ENCODE measurements at regions not wholly inside any gene's neighbourhood (a gene's known extent, or its start where the extent isn't known, plus 50 kb on each side); places are given as distances from the start of the nearest gene placed in this dataset.
"Not testable (repeated sequence)": the region's sequence is repeated elsewhere in the genome, so short reads cannot be mapped to it uniquely, and the experiment has no call there.

- no peak overlapping the region for H3K4me3 ChIP-seq (ENCODE audit: low read depth, low read length)
- ChIA-PET CTCF (no interaction called here), POLR2A (no interaction called here)
- no peak for TF ChIP-seq CTCF (IDR thresholded peaks at IDR 0.05; ENCODE audit: insufficient read depth, low read length, missing control alignments)
- no peak for DNase-seq (ENCODE audit: low read depth, low spot score)
Observed at GRCh38 chr14:44606576-44606975, 99.5 kb upstream of the FSCB start.

- POLR2A ChIA-PET; CTCF ChIA-PET; DNase-seq (ENCODE audit: low read depth, low spot score); H3K4me3 ChIP-seq (ENCODE audit: low read depth, low read length): not testable (repeated sequence)
Observed at GRCh38 chr14:44601266-44601665, 94.2 kb upstream of the FSCB start.

GRCh38 chr14:44589180-44589579 is 82.1 kb upstream of the FSCB start:
- H3K4me3 ChIP-seq (ENCODE audit: low read depth, low read length) = no peak overlapping the region
- TF ChIP-seq CTCF (IDR thresholded peaks at IDR 0.05; ENCODE audit: insufficient read depth, low read length, missing control alignments) = no peak
- ChIA-PET CTCF (no interaction called here), POLR2A (no interaction called here)
- DNase-seq (ENCODE audit: low read depth, low spot score) = no peak

- no peak for DNase-seq (ENCODE audit: low read depth, low spot score)
- ChIA-PET CTCF (no interaction called here), POLR2A (no interaction called here)
- H3K4me3 ChIP-seq (ENCODE audit: low read depth, low read length) = no peak overlapping the region
- TF ChIP-seq CTCF (IDR thresholded peaks at IDR 0.05; ENCODE audit: insufficient read depth, low read length, missing control alignments) = no peak
Observed at GRCh38 chr14:44586910-44587309, 79.8 kb upstream of the FSCB start.

- no peak for TF ChIP-seq CTCF (IDR thresholded peaks at IDR 0.05; ENCODE audit: insufficient read depth, low read length, missing control alignments)
- POLR2A ChIA-PET = no interaction called here
- no peak overlapping the region for H3K4me3 ChIP-seq (ENCODE audit: low read depth, low read length)
- DNase-seq (ENCODE audit: low read depth, low spot score) = no peak
- CTCF ChIA-PET = no interaction called here
Observed at GRCh38 chr14:44576356-44576755, 69.3 kb upstream of the FSCB start.

GRCh38 chr14:44567997-44568396 is 60.9 kb upstream of the FSCB start:
- CTCF ChIA-PET = no interaction called here
- no peak for DNase-seq (ENCODE audit: low read depth, low spot score)
- POLR2A ChIA-PET = no interaction called here
- no peak overlapping the region for H3K4me3 ChIP-seq (ENCODE audit: low read depth, low read length)
- TF ChIP-seq CTCF (IDR thresholded peaks at IDR 0.05; ENCODE audit: insufficient read depth, low read length, missing control alignments) = no peak

GRCh38 chr14:44565968-44566367 is 58.9 kb upstream of the FSCB start:
- CTCF ChIA-PET = no interaction called here
- H3K4me3 ChIP-seq (ENCODE audit: low read depth, low read length) = no peak overlapping the region
- no peak for TF ChIP-seq CTCF (IDR thresholded peaks at IDR 0.05; ENCODE audit: insufficient read depth, low read length, missing control alignments)
- DNase-seq (ENCODE audit: low read depth, low spot score) = no peak
- POLR2A ChIA-PET = no interaction called here
